Testis (tissue), 2 donors: ENCODE measurements at regions not wholly inside any gene's neighbourhood (a gene's known extent, or its start where the extent isn't known, plus 50 kb on each side); places are given as distances from the start of the nearest gene placed in this dataset.

Experiments used
- DNase-seq: peaks from one replicate; pipeline ENCODE4 v3.0.0-alpha.2; 2019
- H3K27ac ChIP-seq, 2 donors: fragments of 200-600 bp; sonication (generic); one replicate each; pipeline ENCODE4 v1.5.1; 2019
- H3K27me3 ChIP-seq: fragments of 200-600 bp; sonication (generic); one replicate; pipeline ENCODE4 v1.5.1; 2019
- H3K36me3 ChIP-seq: fragments of 200-600 bp; sonication (generic); one replicate; pipeline ENCODE4 v1.5.1; 2017; ENCODE audit warnings: low read depth; ENCODE audit errors: missing control alignments
- H3K4me1 ChIP-seq: fragments of 200-600 bp; sonication (generic); one replicate; pipeline ENCODE4 v1.5.1; 2019
- H3K4me3 ChIP-seq, 2 donors: fragments of 200-600 bp; sonication (generic); one replicate each; pipeline ENCODE4 v1.5.1; 2017 to 2019
- H3K9me3 ChIP-seq: fragments of 200-600 bp; sonication (generic); one replicate; pipeline ENCODE4 v1.5.1; 2017
- POLR2A ChIP-seq: fragments of 450-650 bp; IDR thresholded peaks from one replicate; pipeline ENCODE4 v1.6.1; 2017; ENCODE audit warnings: antibody characterized with exemption, mild to moderate bottlenecking, moderate library complexity
- WGBS, 2 donors: methylation state at CpG; one replicate each; pipeline ENCODE4 v1.1.5; 2018; 5-methylcytosine and 5-hydroxymethylcytosine counted together
- intact Hi-C: fragments of 100-400 bp; cut with DNase I; formaldehyde crosslinking; loops from one replicate; pipeline ENCODE4 v1.15.1; 2023; ENCODE audit warnings: low total_unique reads
- TF ChIP-seq, protein P1 (sequence below), 3 experiments: fragments of 450-650 bp in 2 of 3; fragments of 200-600 bp in 1 of 3; sonication (generic) in 1 of 3; IDR thresholded peaks; one replicate each; pipeline ENCODE4 v1.5.1; 2016 to 2019; ENCODE audit warnings: antibody characterized with exemption in 3 of 3, mild to moderate bottlenecking in 2 of 3, moderate library complexity in 1 of 3

- Histone ChIP-seq H3K27ac (no peak overlapping the region), H3K27me3 (no peaks in the 10 kb centered on the region), H3K4me1 (no peaks in the 10 kb centered on the region), H3K4me3 (no peak overlapping the region), H3K36me3 (no peaks in the 10 kb centered on the region), H3K9me3 (no peaks in the 10 kb centered on the region)
- 85 to 86% methylated on average over 2 of the region's 2 CpGs for WGBS, 2 donors
- no peak for TF ChIP-seq POLR2A
- TF ChIP-seq, protein P1, sequence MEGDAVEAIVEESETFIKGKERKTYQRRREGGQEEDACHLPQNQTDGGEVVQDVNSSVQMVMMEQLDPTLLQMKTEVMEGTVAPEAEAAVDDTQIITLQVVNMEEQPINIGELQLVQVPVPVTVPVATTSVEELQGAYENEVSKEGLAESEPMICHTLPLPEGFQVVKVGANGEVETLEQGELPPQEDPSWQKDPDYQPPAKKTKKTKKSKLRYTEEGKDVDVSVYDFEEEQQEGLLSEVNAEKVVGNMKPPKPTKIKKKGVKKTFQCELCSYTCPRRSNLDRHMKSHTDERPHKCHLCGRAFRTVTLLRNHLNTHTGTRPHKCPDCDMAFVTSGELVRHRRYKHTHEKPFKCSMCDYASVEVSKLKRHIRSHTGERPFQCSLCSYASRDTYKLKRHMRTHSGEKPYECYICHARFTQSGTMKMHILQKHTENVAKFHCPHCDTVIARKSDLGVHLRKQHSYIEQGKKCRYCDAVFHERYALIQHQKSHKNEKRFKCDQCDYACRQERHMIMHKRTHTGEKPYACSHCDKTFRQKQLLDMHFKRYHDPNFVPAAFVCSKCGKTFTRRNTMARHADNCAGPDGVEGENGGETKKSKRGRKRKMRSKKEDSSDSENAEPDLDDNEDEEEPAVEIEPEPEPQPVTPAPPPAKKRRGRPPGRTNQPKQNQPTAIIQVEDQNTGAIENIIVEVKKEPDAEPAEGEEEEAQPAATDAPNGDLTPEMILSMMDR (IDR thresholded peaks at IDR 0.05) = no peak
- intact Hi-C loops = no loop called here
- DNase-seq = no peak
Observed at GRCh38 chr5:110841137-110841536, 102.3 kb downstream of the SLC25A46 start.

GRCh38 chr5:110842948-110843347, 104.1 kb downstream of the SLC25A46 start:
- H3K27ac ChIP-seq = no peak overlapping the region
- intact Hi-C loops = no loop called here
- no peaks in the 10 kb centered on the region for H3K9me3 ChIP-seq
- WGBS, 2 donors = 83 to 89% methylated on average over 4 of the region's 4 CpGs
- no peaks in the 10 kb centered on the region for H3K27me3 ChIP-seq
- no peaks in the 10 kb centered on the region for H3K36me3 ChIP-seq
- no peak overlapping the region for H3K4me3 ChIP-seq
- no peaks in the 10 kb centered on the region for H3K4me1 ChIP-seq
- TF ChIP-seq, protein P1 (IDR thresholded peaks at IDR 0.05) = no peak
- DNase-seq = no peak

GRCh38 chr5:110844251-110844650, 105.4 kb downstream of the SLC25A46 start:
- TF ChIP-seq POLR2A = no peak
- TF ChIP-seq, protein P1 (IDR thresholded peaks at IDR 0.05) = no peak
- Histone ChIP-seq H3K4me3 (no peak overlapping the region), H3K9me3 (no peaks in the 10 kb centered on the region), H3K36me3 (no peaks in the 10 kb centered on the region), H3K4me1 (no peaks in the 10 kb centered on the region), H3K27ac (no peak overlapping the region), H3K27me3 (no peaks in the 10 kb centered on the region)
- no peak for DNase-seq
- intact Hi-C loops = no loop called here

DNA sequence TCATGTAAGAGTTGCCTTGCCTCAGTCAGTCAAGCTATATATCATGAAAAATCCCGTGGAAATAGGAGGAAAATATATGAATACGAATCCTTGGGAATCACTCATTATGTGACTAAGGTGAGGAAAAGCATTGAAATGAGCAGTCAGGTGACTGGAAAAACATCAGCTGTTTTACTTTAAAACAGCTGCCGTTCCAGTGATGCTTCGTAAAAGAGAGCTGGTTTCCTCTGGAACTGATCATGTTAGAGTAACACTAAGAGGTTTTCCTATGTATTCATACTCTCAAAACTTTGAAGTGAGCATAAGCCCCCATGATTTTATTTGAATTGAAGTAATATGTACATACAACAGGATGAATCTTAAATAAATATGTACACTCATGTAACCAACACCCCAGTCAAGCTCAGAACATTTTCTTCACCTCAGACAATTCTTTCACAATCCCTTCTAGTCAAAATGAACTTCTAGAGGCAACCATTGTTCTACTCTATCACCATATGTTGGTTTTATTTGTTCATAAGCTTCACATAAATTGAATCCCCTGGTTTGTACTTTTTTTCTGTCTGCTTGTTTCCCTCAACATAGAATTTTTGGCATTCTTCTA, 107.7 kb downstream of the SLC25A46 start:
- H3K27me3 ChIP-seq = no peaks in the 10 kb centered on the region
- DNase-seq = no peak
- no peak overlapping the region for H3K4me3 ChIP-seq
- H3K36me3 ChIP-seq = no peaks in the 10 kb centered on the region
- no peaks in the 10 kb centered on the region for H3K4me1 ChIP-seq
- TF ChIP-seq POLR2A = no peak
- TF ChIP-seq, protein P1 (IDR thresholded peaks at IDR 0.05) = no peak
- no peaks in the 10 kb centered on the region for H3K9me3 ChIP-seq
- intact Hi-C loops = no loop called here
- H3K27ac ChIP-seq = no peak overlapping the region
- WGBS, 2 donors = 75 to 79% methylated on average over 4 of the region's 4 CpGs

DNA sequence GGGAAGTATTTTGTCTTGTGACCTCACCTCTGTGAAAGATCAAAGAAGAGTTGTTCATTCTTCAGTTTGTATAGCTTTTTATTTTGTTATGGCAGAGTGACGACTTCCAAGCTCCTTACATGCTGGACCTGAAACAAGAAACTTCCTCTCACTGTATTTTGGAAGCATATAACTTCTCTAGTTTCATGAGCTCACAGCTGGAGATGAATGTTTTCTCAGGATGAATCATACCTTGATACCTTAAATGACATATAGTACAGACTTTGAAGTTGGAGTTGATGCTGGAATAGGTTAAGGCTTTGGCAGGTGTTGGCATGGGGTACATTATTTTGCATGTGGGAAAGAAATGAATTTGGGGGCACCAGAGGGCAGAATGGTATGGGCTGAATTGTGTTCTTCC, 112.5 kb downstream of the SLC25A46 start:
- intact Hi-C loops = no loop called here
- Histone ChIP-seq H3K27me3 (no peaks in the 10 kb centered on the region), H3K9me3 (no peaks in the 10 kb centered on the region), H3K4me3 (no peak overlapping the region), H3K36me3 (no peaks in the 10 kb centered on the region), H3K27ac (no peak overlapping the region), H3K4me1 (no peaks in the 10 kb centered on the region)
- WGBS, 2 donors = 70 to 92% methylated on average over 1 of the region's 1 CpG
- TF ChIP-seq, protein P1 (IDR thresholded peaks at IDR 0.05) = no peak
- TF ChIP-seq POLR2A = no peak
- no peak for DNase-seq
